Transverse colon (tissue), 4 donors: ENCODE measurements at regions not wholly inside any gene's neighbourhood (a gene's known extent, or its start where the extent isn't known, plus 50 kb on each side); places are given as distances from the start of the nearest gene placed in this dataset.

Source experiments
- EP300 ChIP-seq: sonication (generic); formaldehyde crosslinking; IDR thresholded peaks from one replicate; pipeline ENCODE4 v1.6.1; 2017; ENCODE audit warnings: antibody characterized with exemption, low read depth
- POLR2A ChIP-seq: fragments of 450-650 bp; IDR thresholded peaks from one replicate; pipeline ENCODE4 v1.6.1; 2016; ENCODE audit warnings: antibody characterized with exemption, mild to moderate bottlenecking, moderate library complexity
- POLR2AphosphoS5 ChIP-seq, 3 donors: sonication (generic); formaldehyde crosslinking; IDR thresholded peaks; one replicate each; pipeline ENCODE4 v1.6.1; 2016; ENCODE audit warnings: antibody characterized with exemption in 3 of 3
- TF ChIP-seq, protein P1 (sequence below), 5 experiments: fragments of 200-600 bp in 3 of 5; fragments of 450-650 bp in 2 of 5; sonication (generic) in 3 of 5; IDR thresholded peaks; 1 replicate in 2 of 5; 2 replicates in 3 of 5; pipeline ENCODE4 v1.5.1; 2016 to 2017; ENCODE audit warnings: antibody characterized with exemption in 5 of 5, inconsistent platforms in 3 of 5, mild to moderate bottlenecking in 2 of 5, moderate library complexity in 1 of 5

DNA sequence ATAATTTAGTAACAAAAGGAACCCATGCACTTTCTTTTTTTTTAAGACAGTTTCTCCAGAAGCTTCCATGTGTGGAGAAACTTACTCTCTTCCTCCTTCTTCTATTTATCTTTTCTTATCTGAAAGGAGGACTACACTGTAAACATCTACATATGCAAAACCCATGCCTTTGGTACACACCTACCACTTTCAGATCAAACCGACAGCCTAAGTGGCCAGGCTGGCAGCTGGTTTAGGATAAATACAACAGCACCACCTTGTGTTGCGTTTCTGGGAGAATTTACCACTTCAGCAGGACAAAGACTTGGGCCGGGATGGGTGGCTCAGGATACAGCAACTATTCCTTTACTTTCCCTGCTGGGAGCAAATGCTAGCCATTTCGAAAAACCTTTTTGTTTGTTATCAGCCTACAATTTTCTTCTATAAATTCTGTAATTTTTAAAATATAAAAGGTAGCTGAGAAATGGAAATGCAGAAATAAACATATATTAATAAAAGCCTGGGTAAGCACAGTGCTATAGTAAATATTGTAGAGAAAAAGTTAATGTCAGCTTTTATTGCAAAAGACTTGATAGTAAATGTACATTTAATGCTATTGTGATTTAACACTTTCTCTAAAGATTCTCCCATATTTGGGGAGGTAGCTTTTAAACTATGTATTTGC, 94.0 kb upstream of the RFC3 start:
- TF ChIP-seq, protein P1, sequence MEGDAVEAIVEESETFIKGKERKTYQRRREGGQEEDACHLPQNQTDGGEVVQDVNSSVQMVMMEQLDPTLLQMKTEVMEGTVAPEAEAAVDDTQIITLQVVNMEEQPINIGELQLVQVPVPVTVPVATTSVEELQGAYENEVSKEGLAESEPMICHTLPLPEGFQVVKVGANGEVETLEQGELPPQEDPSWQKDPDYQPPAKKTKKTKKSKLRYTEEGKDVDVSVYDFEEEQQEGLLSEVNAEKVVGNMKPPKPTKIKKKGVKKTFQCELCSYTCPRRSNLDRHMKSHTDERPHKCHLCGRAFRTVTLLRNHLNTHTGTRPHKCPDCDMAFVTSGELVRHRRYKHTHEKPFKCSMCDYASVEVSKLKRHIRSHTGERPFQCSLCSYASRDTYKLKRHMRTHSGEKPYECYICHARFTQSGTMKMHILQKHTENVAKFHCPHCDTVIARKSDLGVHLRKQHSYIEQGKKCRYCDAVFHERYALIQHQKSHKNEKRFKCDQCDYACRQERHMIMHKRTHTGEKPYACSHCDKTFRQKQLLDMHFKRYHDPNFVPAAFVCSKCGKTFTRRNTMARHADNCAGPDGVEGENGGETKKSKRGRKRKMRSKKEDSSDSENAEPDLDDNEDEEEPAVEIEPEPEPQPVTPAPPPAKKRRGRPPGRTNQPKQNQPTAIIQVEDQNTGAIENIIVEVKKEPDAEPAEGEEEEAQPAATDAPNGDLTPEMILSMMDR (IDR thresholded peaks at IDR 0.05), result peak; percentile 67 to 76 (median 71)
- TF ChIP-seq POLR2A (no peak), POLR2AphosphoS5 (IDR thresholded peaks at IDR 0.05) (no peak), EP300 (no peak)
